MM.1S (cell line): ENCODE measurements at regions not wholly inside any gene's neighbourhood (a gene's known extent, or its start where the extent isn't known, plus 50 kb on each side); places are given as distances from the start of the nearest gene placed in this dataset.

ENCODE experiments used
- DNase-seq: peaks from one replicate; pipeline ENCODE4 v3.0.0-alpha.2; 2015
- H2AFZ ChIP-seq: fragments of 300-600 bp; sonication (generic); 2 replicates; pipeline ENCODE4 v1.6.0; 2016; ENCODE audit warnings: antibody characterized with exemption, low read length
- H3F3A ChIP-seq: fragments of 300-600 bp; sonication (generic); 2 replicates; pipeline ENCODE4 v1.6.1; 2016; ENCODE audit warnings: mild to moderate bottlenecking, antibody characterized with exemption, low read length, moderate library complexity, mixed read lengths; ENCODE audit not compliant: insufficient read depth
- H3K27ac ChIP-seq: fragments of 300-600 bp; sonication (generic); 2 replicates; pipeline ENCODE4 v1.5.1; 2016; ENCODE audit warnings: mild to moderate bottlenecking, low read length
- H3K27me3 ChIP-seq: fragments of 300-600 bp; sonication (generic); replicated peaks from 2 replicates; pipeline ENCODE4 v1.6.0; 2016; ENCODE audit warnings: low read length; ENCODE audit not compliant: insufficient read depth
- H3K36me3 ChIP-seq: fragments of 300-600 bp; sonication (generic); replicated peaks from 2 replicates; pipeline ENCODE4 v1.6.1; 2016; ENCODE audit warnings: mild to moderate bottlenecking, low read length, mixed read lengths; ENCODE audit not compliant: insufficient read depth
- H3K4me1 ChIP-seq: fragments of 300-600 bp; sonication (generic); 2 replicates; pipeline ENCODE4 v1.6.1; 2016; ENCODE audit warnings: low read length, mixed read lengths
- H3K4me2 ChIP-seq: fragments of 300-600 bp; sonication (generic); 2 replicates; pipeline ENCODE4 v1.6.0; 2016; ENCODE audit warnings: low read depth, low read length
- H3K4me3 ChIP-seq: fragments of 300-600 bp; sonication (generic); 2 replicates; pipeline ENCODE4 v1.5.1; 2016; ENCODE audit warnings: low read length, mixed read lengths
- H3K79me2 ChIP-seq: fragments of 300-600 bp; sonication (generic); 2 replicates; pipeline ENCODE4 v1.6.1; 2016; ENCODE audit warnings: mixed run types, low read length, mixed read lengths
- H3K9ac ChIP-seq: fragments of 300-600 bp; sonication (generic); 2 replicates; pipeline ENCODE4 v1.6.1; 2016; ENCODE audit warnings: low read length, mixed read lengths
- H3K9me2 ChIP-seq: fragments of 300-600 bp; sonication (generic); replicated peaks from 2 replicates; pipeline ENCODE4 v1.6.1; 2016; ENCODE audit warnings: mild to moderate bottlenecking, low read length, mixed read lengths; ENCODE audit not compliant: insufficient read depth
- H3K9me3 ChIP-seq: fragments of 300-600 bp; sonication (generic); replicated peaks from 2 replicates; pipeline ENCODE4 v1.6.1; 2016; ENCODE audit warnings: mild to moderate bottlenecking, low read length, mixed read lengths; ENCODE audit not compliant: insufficient read depth
- H4K20me1 ChIP-seq: fragments of 300-600 bp; sonication (generic); 2 replicates; pipeline ENCODE4 v1.6.1; 2016; ENCODE audit warnings: mild to moderate bottlenecking, low read length, moderate library complexity, mixed read lengths; ENCODE audit not compliant: insufficient read depth
- EZH2 ChIP-seq: fragments of 300-600 bp; sonication (generic); optimal IDR thresholded peaks from 2 replicates; pipeline ENCODE3; 2017; ENCODE audit warnings: low read depth, mild to moderate bottlenecking, antibody characterized with exemption, low read length, mixed read lengths
- EZH2phosphoT487 ChIP-seq: fragments of 300-600 bp; sonication (generic); IDR thresholded peaks from 2 replicates; pipeline ENCODE4 v1.6.1; 2018; ENCODE audit warnings: antibody characterized with exemption, low read length
- TF ChIP-seq, protein P1 (sequence below): fragments of 300-600 bp; sonication (generic); IDR thresholded peaks from 2 replicates; pipeline ENCODE4 v1.5.1; 2016; ENCODE audit warnings: antibody characterized with exemption, low read length, mixed read lengths

DNA sequence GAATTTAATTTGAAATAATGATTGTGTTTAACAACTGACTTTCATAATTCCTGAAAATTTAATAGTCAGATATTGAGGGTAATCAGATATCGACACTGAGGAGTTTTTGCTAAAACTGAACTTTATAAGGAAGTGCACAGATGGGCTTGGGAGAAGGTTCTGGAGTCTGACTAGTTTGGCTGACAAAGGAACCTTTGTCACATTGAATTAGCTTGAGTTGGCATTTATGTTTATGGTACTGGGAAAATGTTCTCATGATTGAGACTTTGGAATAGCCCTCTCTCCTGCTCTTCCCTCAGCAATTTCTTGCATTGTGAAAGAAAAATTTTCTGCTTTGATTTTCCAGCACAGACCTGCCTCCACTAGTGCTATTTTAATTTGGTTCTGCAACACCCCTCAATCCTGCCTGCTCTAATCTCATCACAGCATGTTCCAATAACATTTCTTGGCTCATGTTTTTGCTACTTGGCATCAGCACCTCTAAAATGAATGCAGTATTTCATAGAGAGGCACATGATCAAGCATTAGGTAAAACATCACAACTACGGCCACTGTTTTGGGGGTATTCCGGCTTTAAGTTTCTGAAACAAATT, 133.9 kb upstream of the FSHR start:
- no peak overlapping the region for H3K4me2 ChIP-seq
- no peak overlapping the region for H2AFZ ChIP-seq
- no peak for TF ChIP-seq EZH2
- TF ChIP-seq EZH2phosphoT487: no peak
- TF ChIP-seq, protein P1, sequence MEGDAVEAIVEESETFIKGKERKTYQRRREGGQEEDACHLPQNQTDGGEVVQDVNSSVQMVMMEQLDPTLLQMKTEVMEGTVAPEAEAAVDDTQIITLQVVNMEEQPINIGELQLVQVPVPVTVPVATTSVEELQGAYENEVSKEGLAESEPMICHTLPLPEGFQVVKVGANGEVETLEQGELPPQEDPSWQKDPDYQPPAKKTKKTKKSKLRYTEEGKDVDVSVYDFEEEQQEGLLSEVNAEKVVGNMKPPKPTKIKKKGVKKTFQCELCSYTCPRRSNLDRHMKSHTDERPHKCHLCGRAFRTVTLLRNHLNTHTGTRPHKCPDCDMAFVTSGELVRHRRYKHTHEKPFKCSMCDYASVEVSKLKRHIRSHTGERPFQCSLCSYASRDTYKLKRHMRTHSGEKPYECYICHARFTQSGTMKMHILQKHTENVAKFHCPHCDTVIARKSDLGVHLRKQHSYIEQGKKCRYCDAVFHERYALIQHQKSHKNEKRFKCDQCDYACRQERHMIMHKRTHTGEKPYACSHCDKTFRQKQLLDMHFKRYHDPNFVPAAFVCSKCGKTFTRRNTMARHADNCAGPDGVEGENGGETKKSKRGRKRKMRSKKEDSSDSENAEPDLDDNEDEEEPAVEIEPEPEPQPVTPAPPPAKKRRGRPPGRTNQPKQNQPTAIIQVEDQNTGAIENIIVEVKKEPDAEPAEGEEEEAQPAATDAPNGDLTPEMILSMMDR: no peak
- no peaks in the 10 kb centered on the region for H3K4me1 ChIP-seq
- H3K27ac ChIP-seq: no peak overlapping the region
- no peaks in the 10 kb centered on the region for H3K27me3 ChIP-seq
- no peak overlapping the region for H3K9ac ChIP-seq
- H3K9me2 ChIP-seq: no peaks in the 10 kb centered on the region
- no peaks in the 10 kb centered on the region for H4K20me1 ChIP-seq
- H3K4me3 ChIP-seq: no peak overlapping the region
- H3F3A ChIP-seq: no peaks in the 10 kb centered on the region
- no peak for DNase-seq
- H3K36me3 ChIP-seq: no peaks in the 10 kb centered on the region
- no peaks in the 10 kb centered on the region for H3K9me3 ChIP-seq
- H3K79me2 ChIP-seq: no peaks in the 10 kb centered on the region

DNA sequence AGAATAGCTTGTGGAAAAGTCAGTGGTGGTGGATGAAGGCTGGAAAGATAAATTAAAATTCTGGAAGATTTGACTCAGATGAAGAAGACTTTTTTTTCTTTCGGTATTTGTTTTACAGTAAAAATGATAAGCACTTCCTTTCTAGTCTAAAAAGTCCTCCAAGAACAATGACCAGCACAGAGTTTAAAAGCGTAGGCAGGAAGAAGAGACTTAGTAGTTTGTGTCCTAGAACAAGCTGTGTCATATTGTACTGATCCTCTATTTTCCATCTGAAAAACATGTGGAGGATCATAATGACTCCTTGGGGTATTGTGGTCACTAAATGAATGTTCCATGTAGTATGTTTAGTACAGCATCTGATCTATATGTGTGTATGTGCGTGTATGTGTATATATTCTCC, 132.4 kb upstream of the FSHR start:
- TF ChIP-seq EZH2 (no peak), EZH2phosphoT487 (no peak)
- TF ChIP-seq, protein P1: no peak
- no peak overlapping the region for H3K4me2 ChIP-seq
- H4K20me1 ChIP-seq: no peaks in the 10 kb centered on the region
- no peaks in the 10 kb centered on the region for H3K9me2 ChIP-seq
- H3K79me2 ChIP-seq: no peaks in the 10 kb centered on the region
- H3K36me3 ChIP-seq: no peaks in the 10 kb centered on the region
- H3K27me3 ChIP-seq: no peaks in the 10 kb centered on the region
- H3K4me3 ChIP-seq: no peak overlapping the region
- no peak overlapping the region for H3K9ac ChIP-seq
- H3K9me3 ChIP-seq: no peaks in the 10 kb centered on the region
- no peak for DNase-seq
- H3K27ac ChIP-seq: no peak overlapping the region
- H2AFZ ChIP-seq: no peak overlapping the region
- H3K4me1 ChIP-seq: no peaks in the 10 kb centered on the region
- H3F3A ChIP-seq: no peaks in the 10 kb centered on the region

DNA sequence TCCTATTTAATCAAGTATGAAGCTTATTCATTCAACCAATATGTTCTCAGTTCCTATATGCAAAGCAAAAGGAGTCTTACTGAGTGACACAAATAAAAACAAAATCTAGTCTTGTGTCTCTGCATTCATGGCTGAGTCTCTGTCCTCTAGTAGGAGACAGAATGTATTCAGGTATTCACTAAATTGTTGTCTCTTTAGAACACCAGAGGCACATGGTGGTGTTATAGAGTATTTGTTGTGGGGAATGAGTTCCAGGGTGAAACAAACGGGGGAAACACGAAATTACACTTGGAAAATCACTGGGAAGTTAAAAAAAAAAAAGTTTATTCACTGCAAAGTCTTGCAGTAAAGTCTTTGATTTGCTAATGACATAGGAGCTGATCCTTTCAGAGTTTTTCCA, 131.7 kb upstream of the FSHR start:
- H3K4me1 ChIP-seq: no peaks in the 10 kb centered on the region
- no peak overlapping the region for H3K4me2 ChIP-seq
- H3K79me2 ChIP-seq: no peaks in the 10 kb centered on the region
- no peaks in the 10 kb centered on the region for H3K9me2 ChIP-seq
- no peaks in the 10 kb centered on the region for H3K27me3 ChIP-seq
- no peaks in the 10 kb centered on the region for H3K9me3 ChIP-seq
- no peaks in the 10 kb centered on the region for H3K36me3 ChIP-seq
- no peak for DNase-seq
- H3K27ac ChIP-seq: no peak overlapping the region
- H3K9ac ChIP-seq: no peak overlapping the region
- no peak for TF ChIP-seq EZH2phosphoT487
- no peak for TF ChIP-seq EZH2
- TF ChIP-seq, protein P1: no peak
- H3F3A ChIP-seq: no peaks in the 10 kb centered on the region
- no peaks in the 10 kb centered on the region for H4K20me1 ChIP-seq
- no peak overlapping the region for H2AFZ ChIP-seq
- H3K4me3 ChIP-seq: no peak overlapping the region
